ENCODE measurements at regions not wholly inside any gene's neighbourhood (a gene's known extent, or its start where the extent isn't known, plus 50 kb on each side); places are given as distances from the start of the nearest gene placed in this dataset.

GRCh38 chr18:71554686-71555085 lies 989.5 kb downstream of the CBLN2 start:
- TF ChIP-seq CTCF (IDR thresholded peaks at IDR 0.05): no peak
- TF ChIP-seq POLR2A (IDR thresholded peaks at IDR 0.05): no peak

Measured in uterus (tissue), 2 donors.